HG03025 (cell line): ENCODE measurements at regions not wholly inside any gene's neighbourhood (a gene's known extent, or its start where the extent isn't known, plus 50 kb on each side); places are given as distances from the start of the nearest gene placed in this dataset.

Source experiments
- ATAC-seq: cut with Tn5 transposase; IDR thresholded peaks from one replicate; pipeline ENCODE4 v1.9.1; 2021; ENCODE audit warnings: mild to moderate bottlenecking, moderate library complexity; ENCODE audit not compliant: unreplicated experiment, low FRiP score

- no peak for ATAC-seq
Observed at GRCh38 chr11:91786097-91786496, 438.5 kb upstream of the FAT3 start.

- no peak for ATAC-seq
Observed at GRCh38 chr11:91783173-91783572, 441.4 kb upstream of the FAT3 start.

- no peak for ATAC-seq
Observed at GRCh38 chr11:91778758-91779157, 445.9 kb upstream of the FAT3 start.

GRCh38 chr11:91776655-91777054 is 448.0 kb upstream of the FAT3 start:
- no peak for ATAC-seq

- ATAC-seq: no peak
Observed at GRCh38 chr11:91773090-91773489, 451.5 kb upstream of the FAT3 start.

- ATAC-seq: no peak
Observed at GRCh38 chr11:91771961-91772360, 452.7 kb upstream of the FAT3 start.

GRCh38 chr11:91768783-91769182 is 455.8 kb upstream of the FAT3 start:
- ATAC-seq: no peak

GRCh38 chr11:91763331-91763730 is 461.3 kb upstream of the FAT3 start:
- ATAC-seq: no peak

GRCh38 chr11:91761406-91762025 is 463.1 kb upstream of the FAT3 start:
- ATAC-seq: no peak

GRCh38 chr11:91756829-91757480 is 467.7 kb upstream of the FAT3 start:
- ATAC-seq: no peak

- ATAC-seq: no peak
Observed at GRCh38 chr11:91755951-91756707, 468.5 kb upstream of the FAT3 start.

- ATAC-seq: no peak
Observed at GRCh38 chr11:91755526-91755925, 469.1 kb upstream of the FAT3 start.

GRCh38 chr11:91749251-91749650 is 475.4 kb upstream of the FAT3 start:
- no peak for ATAC-seq

- no peak for ATAC-seq
Observed at GRCh38 chr11:91742155-91742554, 482.5 kb upstream of the FAT3 start.

- no peak for ATAC-seq
Observed at GRCh38 chr11:91731051-91731450, 493.6 kb upstream of the FAT3 start.

- no peak for ATAC-seq
Observed at GRCh38 chr11:91730620-91731019, 494.0 kb upstream of the FAT3 start.

GRCh38 chr11:91730057-91730456 is 494.6 kb upstream of the FAT3 start:
- ATAC-seq: no peak

- no peak for ATAC-seq
Observed at GRCh38 chr11:91717169-91717568, 507.4 kb upstream of the FAT3 start.

GRCh38 chr11:91707652-91708482 is 516.8 kb upstream of the FAT3 start:
- ATAC-seq: no peak

- no peak for ATAC-seq
Observed at GRCh38 chr11:91703042-91703441, 521.6 kb upstream of the FAT3 start.

GRCh38 chr11:91700854-91701253 is 523.8 kb upstream of the FAT3 start:
- no peak for ATAC-seq
